Middle frontal gyrus (tissue), 1 donor: ENCODE measurements at regions not wholly inside any gene's neighbourhood (a gene's known extent, or its start where the extent isn't known, plus 50 kb on each side); places are given as distances from the start of the nearest gene placed in this dataset.
"Not testable (repeated sequence)": the region's sequence is repeated elsewhere in the genome, so short reads cannot be mapped to it uniquely, and the experiment has no call there.

ENCODE experiments used
- DNase-seq: peaks from one replicate; pipeline ENCODE4 v3.0.0-alpha.2; 2015; ENCODE audit warnings: low spot score; ENCODE audit errors: extremely low spot score

DNA sequence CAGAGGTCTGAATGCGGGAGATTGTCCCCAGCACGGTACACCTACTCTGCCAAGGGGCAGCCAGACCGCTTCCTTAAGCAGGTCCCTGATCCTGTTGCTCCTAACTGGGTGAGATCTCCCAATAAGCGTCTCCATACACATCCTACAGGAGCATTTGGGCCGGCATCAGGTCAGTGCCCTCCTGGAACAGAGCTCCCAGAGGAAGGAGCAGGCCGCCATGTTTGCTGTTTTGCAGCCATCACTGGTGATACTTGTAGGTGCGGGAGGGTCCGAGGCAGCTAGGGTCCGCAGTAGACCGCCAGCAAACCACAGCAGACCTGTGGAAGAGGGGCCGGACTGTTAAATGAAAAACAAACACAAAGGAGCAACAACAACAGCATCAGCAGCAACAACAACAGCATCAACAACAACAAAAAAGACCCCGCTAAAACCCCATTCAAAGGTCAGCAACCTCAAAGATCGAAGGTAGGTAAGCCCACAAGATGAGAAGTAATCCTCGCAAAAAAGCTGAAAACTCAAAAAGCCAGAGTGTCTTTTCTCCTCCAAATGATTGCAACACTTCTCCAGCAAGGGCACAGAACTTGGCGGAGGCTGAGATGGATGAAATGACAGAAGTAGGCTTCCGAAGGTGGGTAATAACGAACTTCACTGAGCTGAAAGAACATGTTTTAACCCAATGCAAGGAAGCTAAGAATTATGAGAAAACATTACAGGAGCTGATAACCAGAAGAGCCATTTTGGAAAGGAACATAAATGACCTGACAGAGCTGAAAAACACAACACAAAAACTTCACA is 79.0 kb upstream of the CDH7 start:
- no peak for DNase-seq

DNA sequence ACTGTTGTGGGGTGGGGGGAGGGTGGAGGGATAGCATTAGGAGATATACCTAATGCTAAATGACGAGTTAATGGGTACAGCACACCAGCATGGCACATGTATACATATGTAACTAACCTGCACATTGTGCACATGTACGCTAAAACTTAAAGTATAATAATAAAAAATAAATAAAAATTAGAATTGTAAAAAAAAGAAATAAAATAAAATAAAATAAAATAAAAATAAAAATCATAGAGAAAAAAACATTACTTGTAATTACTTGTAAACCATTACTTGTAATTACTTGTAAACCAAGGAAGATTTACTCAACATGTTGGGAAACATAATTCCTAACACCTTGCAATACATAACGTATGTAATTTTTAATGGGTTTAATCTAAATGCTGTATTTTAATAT is 80.7 kb upstream of the CDH7 start:
- DNase-seq, result not testable (repeated sequence)

- no peak for DNase-seq
Observed at GRCh38 chr18:65661391-65661790, 89.4 kb upstream of the CDH7 start.

DNA sequence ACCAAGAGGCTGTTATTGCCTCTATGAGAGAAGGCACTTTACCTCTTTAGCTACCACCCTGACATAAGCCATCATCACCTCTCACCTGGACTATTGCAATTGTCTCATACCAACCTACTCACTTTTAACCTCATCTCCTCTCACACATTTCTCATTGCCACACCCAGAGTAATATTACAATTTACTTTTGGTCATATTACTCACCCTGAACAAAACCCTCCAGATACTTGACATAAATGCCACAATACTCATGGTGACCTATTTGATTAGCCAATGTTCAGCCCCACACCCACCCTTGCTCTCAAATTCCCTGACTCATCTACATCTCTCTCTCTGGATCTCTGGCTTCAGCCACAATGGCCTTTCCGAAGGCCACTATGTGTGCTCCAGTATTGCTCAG is 90.9 kb upstream of the CDH7 start:
- DNase-seq, result no peak

DNA sequence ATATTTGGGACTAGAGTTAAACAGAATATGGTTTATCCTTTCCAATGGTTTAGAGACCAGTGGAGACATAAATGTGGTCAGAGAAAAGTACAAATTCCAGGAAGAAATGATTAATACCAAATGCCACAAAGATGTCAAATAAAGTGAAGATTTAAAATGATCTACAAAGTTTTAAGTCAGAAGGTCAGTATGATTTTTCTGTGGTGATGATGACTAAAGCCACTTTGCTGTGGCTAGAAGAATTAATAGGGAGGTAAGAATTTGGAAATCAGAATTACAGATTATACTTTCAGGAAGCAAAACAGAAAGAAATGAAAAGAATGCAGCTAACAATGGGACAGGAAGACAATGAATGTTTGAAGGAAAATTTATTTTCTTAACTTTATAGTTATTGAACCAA is 91.5 kb upstream of the CDH7 start:
- no peak for DNase-seq

DNA sequence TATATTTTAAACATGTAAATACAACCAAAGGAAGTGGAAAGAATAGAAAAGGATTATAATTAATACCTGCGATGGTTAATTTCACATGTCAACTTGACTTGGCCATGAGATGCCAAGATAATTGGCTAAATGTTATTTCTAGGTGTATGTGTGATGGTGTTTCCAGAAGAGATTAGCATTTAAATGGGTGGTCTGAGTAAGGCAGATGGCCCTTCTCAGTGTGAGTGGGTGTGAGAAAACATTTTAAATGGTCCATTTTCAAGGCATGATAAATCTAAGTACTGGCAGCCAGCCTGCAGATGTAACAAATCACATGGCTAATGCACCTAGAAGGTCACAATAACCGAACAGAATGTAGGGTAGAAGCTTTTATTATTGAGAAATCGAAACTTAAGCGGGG is 99.6 kb upstream of the CDH7 start:
- no peak for DNase-seq

DNA sequence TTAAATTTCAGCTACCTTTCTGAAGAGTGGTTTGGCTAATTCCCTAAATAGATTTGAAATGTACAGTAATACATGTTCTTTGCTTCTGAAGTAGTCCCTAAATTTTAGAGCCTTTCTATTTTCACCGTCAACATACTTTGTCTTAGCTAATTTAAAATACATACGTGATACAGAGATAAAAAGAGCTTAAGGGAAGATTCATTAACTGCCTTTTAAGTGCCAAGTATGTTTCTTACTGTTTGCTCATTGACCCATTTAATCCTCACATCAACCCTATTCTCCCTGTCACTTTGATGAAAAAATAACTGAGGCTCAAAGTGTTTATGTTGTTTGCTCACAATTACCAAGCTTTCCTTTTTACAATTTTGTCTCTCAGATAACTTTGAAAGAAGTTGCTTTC is 118.6 kb upstream of the CDH7 start:
- no peak for DNase-seq

DNA sequence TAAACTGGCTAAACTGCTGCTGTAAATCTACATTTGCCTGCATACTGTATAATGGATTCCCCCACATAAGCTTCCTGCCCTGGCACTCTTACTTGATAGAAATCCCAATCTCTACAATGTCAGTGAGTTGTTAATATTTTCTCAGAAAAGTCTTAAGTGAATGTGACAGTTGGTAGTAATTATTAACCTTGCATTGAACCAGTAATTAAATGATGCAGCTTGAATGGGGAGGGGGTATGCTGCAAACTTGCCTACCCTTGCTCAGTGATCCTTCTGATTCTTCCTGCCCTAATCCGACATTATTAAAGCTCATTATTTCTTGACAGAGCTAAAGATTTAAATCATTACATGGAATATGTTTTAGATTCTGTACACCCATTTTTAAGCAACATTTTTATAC is 119.0 kb upstream of the CDH7 start:
- no peak for DNase-seq

- DNase-seq, result no peak
Observed at GRCh38 chr18:65628390-65628789, 122.4 kb upstream of the CDH7 start.

DNA sequence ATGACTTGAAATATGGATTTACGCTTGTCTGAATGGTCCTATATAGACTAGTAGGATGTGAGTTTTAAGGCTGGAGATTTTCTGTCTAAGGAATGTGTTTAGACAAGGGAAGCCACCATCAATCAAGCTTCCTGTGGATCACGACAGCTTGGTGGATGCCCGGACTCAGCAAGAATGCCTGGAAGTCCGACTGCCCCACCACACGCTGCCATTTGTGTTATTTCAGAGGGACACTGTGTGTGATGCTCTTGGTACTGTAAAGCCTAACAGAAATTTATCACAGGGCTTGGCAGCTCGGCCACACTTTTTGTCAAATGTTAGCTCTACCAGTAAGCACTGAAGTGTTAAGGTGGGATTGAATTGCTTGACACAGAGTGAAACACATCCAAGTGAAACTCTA is 127.1 kb upstream of the CDH7 start:
- DNase-seq, result no peak

DNA sequence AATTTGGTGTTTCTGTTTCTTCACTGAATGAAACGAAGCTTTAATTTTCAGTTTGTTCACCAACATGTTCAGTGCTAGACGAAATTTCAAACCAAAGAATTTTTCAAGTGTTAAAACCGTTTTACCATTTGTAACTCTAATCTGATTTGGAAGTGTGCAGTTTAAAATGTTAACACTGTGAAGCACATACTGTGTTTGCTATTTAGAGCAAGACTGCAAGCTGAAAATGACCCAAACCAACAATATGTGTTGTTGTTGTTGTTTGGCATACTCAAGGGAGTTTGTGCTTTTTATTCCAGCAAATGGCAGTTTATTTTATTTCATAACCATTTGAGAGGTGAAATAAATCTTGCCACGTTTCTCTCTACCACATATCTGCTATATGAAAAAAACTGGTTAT is 128.4 kb upstream of the CDH7 start:
- DNase-seq, result no peak

DNA sequence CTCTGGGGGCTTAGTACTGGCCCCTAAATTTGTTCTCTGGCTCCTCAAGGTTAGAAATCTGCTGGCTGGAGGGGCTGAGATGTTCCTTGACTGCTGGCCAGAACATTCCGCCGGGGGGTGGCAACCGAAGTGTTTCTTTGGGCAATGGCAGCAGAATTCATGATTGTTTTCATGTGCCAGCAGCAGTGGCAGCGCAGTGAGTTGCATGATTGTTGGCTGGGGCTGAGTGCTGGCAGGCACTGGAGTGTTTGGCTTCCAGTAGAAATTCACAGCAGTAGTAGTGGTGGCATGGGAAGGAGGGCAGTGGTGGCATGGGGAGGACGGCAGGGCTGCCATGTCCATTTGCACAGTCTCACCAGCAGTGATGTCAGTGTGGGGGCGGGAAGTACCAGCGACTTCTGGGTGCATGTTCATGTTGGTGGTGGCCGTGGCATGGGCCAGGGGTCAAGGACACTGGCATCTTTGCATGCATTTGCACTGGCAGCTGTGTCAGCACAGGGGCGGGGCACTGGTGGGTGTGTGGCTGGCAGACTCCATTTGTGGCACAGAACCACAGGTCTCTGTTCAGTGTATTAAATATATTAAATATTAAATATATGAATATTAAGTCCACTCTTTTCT is 130.6 kb upstream of the CDH7 start:
- no peak for DNase-seq

DNA sequence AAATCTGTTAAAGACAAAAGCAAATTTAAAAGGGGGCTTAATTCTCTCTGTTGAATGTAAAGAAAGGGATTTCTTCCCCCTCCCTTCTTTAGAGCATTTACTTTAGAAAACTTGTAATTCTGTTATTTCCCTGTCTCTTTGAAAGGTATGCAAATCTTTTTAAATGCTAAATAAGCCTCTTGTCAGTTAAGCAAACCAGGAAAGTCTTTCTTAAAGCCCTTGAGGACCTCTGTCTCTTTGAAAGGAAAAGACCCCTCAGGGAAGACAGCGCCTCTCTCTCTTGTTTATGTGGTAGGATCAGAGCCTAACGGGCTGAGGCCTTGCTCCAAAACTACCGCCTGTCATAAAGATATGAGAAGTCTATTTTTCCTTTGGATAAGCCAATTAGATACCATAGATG is 139.9 kb upstream of the CDH7 start:
- DNase-seq, result no peak

- no peak for DNase-seq
Observed at GRCh38 chr18:65608471-65608870, 142.3 kb upstream of the CDH7 start.

- no peak for DNase-seq
Observed at GRCh38 chr18:65607161-65607560, 143.7 kb upstream of the CDH7 start.

DNA sequence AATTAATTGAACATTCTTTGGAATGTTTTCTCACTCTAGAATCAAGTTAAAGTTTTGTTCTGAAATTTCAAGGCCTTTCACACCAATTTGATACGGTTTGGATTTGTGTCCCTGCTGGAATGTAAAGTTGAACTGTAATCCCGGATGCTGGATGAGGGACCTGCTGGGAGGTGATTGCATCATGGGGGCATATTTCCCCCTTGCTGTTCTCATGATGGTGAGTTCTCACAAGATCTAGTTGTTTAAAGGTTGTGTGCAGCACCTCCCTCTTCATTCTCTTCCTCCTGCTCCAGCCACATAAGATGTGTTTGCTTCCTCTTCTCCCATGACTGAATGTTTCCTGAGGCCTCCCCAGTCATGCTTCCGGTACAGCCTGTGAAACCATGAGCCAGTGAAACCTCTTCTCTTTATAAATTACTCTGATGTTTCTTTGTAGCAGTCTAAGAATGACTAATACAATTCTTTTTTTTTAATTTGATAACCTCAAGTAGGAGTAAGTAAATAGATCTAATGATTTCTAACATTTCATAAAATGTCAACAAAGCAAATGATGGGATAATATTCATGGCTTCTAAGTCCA is 144.2 kb upstream of the CDH7 start:
- DNase-seq, result no peak

DNA sequence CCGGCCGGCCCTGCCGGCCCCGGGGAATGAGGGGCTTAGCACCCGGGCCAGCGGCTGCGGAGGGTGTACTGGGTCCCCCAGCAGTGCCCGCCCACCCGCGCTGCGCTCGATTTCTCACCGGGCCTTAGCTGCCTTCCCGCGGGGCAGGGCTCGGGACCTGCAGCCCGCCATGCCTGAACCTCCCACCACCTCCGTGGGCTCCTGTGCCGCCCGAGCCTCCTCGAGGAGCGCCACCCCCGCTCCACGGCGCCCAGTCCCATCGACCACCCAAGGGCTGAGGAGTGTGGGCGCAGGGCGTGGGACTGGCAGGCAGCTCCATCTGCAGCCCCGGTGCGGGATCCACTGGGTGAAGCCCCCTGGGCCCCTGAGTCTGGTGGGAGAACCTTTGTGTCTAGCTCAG is 145.5 kb upstream of the CDH7 start:
- DNase-seq, result not testable (repeated sequence)

GRCh38 chr18:65601775-65602174 is 149.0 kb upstream of the CDH7 start:
- DNase-seq, result no peak

- DNase-seq, result no peak
Observed at GRCh38 chr18:65592435-65592834, 158.4 kb upstream of the CDH7 start.

DNA sequence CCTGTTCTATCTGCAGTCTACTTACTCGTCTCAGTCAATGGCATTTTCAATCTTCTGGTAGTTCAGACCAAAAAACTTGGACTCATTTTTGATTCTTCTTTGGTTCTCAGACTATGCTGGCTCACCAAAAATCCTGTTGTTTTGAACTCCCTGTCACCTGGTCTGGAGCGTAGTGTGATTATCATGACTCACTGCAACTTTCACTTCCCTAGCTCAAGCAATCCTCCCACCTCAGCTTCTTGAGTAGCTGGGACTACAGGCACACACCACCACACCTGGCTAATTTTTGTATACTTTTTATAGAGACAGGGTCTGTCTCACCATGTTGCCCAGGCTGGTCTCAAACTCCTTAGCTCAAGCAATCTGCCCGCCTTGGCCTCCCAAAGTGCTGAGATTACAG is 163.3 kb upstream of the CDH7 start:
- no peak for DNase-seq

DNA sequence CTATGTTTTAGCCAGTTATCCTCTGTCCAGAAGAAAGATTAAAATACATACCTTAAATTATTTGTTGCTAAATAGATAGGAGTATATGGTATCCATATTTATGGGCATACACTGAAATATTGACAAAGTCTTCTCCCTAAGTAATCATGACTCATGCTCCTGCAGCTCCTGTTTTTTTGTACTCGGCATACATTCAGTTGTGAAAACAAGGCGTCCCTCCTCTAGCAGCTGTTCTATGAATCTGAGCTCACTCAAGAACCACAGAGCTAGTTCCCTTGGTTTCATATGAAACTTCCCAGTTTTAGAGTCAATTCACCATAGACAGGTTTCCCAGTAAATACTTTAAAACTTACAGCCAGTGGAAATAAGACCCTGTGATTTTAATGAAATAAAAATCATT is 168.7 kb upstream of the CDH7 start:
- DNase-seq, result not testable (repeated sequence)

- no peak for DNase-seq
Observed at GRCh38 chr18:65568866-65569265, 181.9 kb upstream of the CDH7 start.

GRCh38 chr18:65567372-65567771 is 183.4 kb upstream of the CDH7 start:
- no peak for DNase-seq
